HEK293T (cell line): ENCODE measurements at regions not wholly inside any gene's neighbourhood (a gene's known extent, or its start where the extent isn't known, plus 50 kb on each side); places are given as distances from the start of the nearest gene placed in this dataset.

Source experiments
- ARNT ChIP-seq: fragments of 450-650 bp; IDR thresholded peaks from 2 replicates; pipeline ENCODE4 v1.6.1; 2017; ENCODE audit warnings: mild to moderate bottlenecking
- BHLHE40 ChIP-seq: fragments of 450-650 bp; IDR thresholded peaks from 2 replicates; pipeline ENCODE4 v1.6.1; 2016; ENCODE audit warnings: mild to moderate bottlenecking, moderate library complexity, borderline replicate concordance
- CTBP1 ChIP-seq: fragments of 450-650 bp; IDR thresholded peaks from 2 replicates; pipeline ENCODE4 v1.6.1; 2016; ENCODE audit warnings: borderline replicate concordance
- ELF4 ChIP-seq: fragments of 450-650 bp; IDR thresholded peaks from 2 replicates; pipeline ENCODE4 v1.6.1; 2017; ENCODE audit warnings: antibody characterized with exemption
- FOXK2 ChIP-seq: fragments of 450-650 bp; IDR thresholded peaks from 2 replicates; pipeline ENCODE4 v1.6.1; 2016; ENCODE audit warnings: mild to moderate bottlenecking
- FOXM1 ChIP-seq: fragments of 450-650 bp; IDR thresholded peaks from 2 replicates; pipeline ENCODE4 v1.6.1; 2017; ENCODE audit warnings: mild to moderate bottlenecking, borderline replicate concordance
- HDGF ChIP-seq: fragments of 450-650 bp; IDR thresholded peaks from 2 replicates; pipeline ENCODE4 v1.6.1; 2017; ENCODE audit warnings: antibody characterized with exemption, borderline replicate concordance
- LEF1 ChIP-seq: fragments of 450-650 bp; IDR thresholded peaks from 2 replicates; pipeline ENCODE4 v1.6.1; 2017; ENCODE audit warnings: mild to moderate bottlenecking, borderline replicate concordance
- NFRKB ChIP-seq: fragments of 450-650 bp; IDR thresholded peaks from 2 replicates; pipeline ENCODE4 v1.6.1; 2016; ENCODE audit warnings: mild to moderate bottlenecking, moderate library complexity
- SP1 ChIP-seq: fragments of 450-650 bp; IDR thresholded peaks from 2 replicates; pipeline ENCODE4 v1.6.1; 2017
- SUZ12 ChIP-seq: fragments of 450-650 bp; IDR thresholded peaks from 2 replicates; pipeline ENCODE4 v1.6.1; 2016; ENCODE audit warnings: mild to moderate bottlenecking
- ZNF384 ChIP-seq: fragments of 450-650 bp; IDR thresholded peaks from 2 replicates; pipeline ENCODE4 v1.6.1; 2016
- TF ChIP-seq, protein P1 (sequence below): fragments of 450-650 bp; IDR thresholded peaks from 2 replicates; pipeline ENCODE4 v1.6.1; 2016

DNA sequence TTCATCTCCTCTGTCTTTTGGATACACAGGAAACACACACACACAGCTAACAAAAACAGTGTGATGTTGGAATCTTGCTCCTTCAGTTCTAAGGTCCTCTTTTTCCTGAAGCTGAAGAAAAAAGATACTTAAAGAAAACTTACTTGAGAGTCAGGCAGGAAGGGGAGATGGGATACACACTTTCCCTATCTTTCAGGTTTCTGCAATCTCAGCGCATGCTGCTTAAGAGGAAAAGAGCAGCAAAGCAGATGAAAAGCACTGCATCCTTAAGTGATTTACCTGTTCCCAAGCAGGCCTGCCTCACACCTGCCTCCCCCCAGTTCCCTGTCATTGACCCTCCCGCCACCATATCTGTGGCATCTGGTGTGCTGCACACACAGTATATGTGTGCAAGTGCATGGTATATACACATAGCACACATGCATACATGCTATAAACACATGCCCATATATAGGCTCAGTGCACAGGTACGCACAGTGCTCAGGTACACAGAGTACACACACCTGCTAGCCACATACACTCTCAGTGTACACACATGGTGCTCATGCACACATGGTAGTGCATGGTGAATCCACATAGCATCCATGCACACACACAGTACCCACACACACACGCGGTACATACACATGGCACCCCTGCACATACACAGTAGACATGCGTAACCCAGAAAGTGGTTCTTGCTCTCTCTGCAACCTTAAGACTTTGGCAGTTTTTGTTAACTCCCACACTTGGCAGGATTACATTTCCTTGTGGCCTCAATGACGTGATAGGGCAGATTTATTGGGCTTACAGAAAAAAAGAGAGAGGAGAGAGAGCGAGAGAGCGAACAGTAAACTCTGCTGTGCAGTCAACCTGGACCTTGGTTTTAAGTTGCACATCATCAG, 166.9 kb downstream of the TOMM20 start:
- TF ChIP-seq ELF4 (no peak), LEF1 (no peak), BHLHE40 (no peak), SP1 (no peak), SUZ12 (no peak), FOXM1 (no peak), NFRKB (no peak), FOXK2 (no peak), ZNF384 (no peak), ARNT (no peak), CTBP1 (no peak), HDGF (no peak)
- TF ChIP-seq, protein P1, sequence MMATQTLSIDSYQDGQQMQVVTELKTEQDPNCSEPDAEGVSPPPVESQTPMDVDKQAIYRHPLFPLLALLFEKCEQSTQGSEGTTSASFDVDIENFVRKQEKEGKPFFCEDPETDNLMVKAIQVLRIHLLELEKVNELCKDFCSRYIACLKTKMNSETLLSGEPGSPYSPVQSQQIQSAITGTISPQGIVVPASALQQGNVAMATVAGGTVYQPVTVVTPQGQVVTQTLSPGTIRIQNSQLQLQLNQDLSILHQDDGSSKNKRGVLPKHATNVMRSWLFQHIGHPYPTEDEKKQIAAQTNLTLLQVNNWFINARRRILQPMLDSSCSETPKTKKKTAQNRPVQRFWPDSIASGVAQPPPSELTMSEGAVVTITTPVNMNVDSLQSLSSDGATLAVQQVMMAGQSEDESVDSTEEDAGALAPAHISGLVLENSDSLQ: no peak
